K562 (cell line): ENCODE measurements at regions not wholly inside any gene's neighbourhood (a gene's known extent, or its start where the extent isn't known, plus 50 kb on each side); places are given as distances from the start of the nearest gene placed in this dataset.

Experiments used
- ATAC-seq: fragments of 200-7000 bp; cut with Tn5 transposase; 3 replicates; pipeline ENCODE4 v1.9.1; 2020; ENCODE audit warnings: moderate library complexity
- BruUV-seq: library from RNA; stranded (reverse); fragments of 400-500 nt; replicated peaks from 2 replicates; lab custom pipeline; 2021; lab: Mats Ljungman, UMichigan
- CTCF ChIA-PET: fragments of 300-600 bp; formaldehyde crosslinking; extraction: SDS; loops from one replicate; lab custom pipeline; 2021; ENCODE audit warnings: low intra/inter-chr PET ratio; lab: Yijun Ruan, JAX
- POLR2A ChIA-PET: fragments of 300-600, 350-650 bp; sonication (Branson Sonifier 250); formaldehyde crosslinking; extraction: SDS; loops from one replicate; lab custom pipeline; 2021; ENCODE audit warnings: antibody characterized with exemption, inconsistent platforms; lab: Yijun Ruan, JAX
- DNase-seq, 4 experiments: peaks; one replicate each; pipeline versions ENCODE4 v3.0.0 to v3.0.0-alpha.2; 2011 to 2018; ENCODE audit warnings: low spot score in 3 of 4, mixed read lengths in 3 of 4; ENCODE audit errors: extremely low read depth in 1 of 4
- FAIRE-seq: peaks from 2 replicates; lab custom pipeline; 2011; peaks lifted over from hg19 to GRCh38; lab: Jason Lieb, UNC
- H2AFZ ChIP-seq: 2 replicates; pipeline ENCODE4 v1.6.0; 2011; ENCODE audit warnings: low read depth, low read length, control low read depth, inconsistent platforms
- H3K27ac ChIP-seq: fragments of 200-600 bp; 3 replicates; pipeline ENCODE4 v1.8.0; 2011; ENCODE audit warnings: low read depth, mild to moderate bottlenecking, control low read depth, inconsistent platforms, low read length, moderate library complexity, mixed read lengths; ENCODE audit errors: extremely low read depth
- H3K27me3 ChIP-seq, 2 experiments: fragments of 300-600 bp in 1 of 2; 2 replicates in 1 of 2; 3 replicates in 1 of 2; pipeline versions ENCODE4 v1.6.0 to v1.8.0; 2011; ENCODE audit warnings: inconsistent platforms in 2 of 2, low read length in 2 of 2, mild to moderate bottlenecking in 1 of 2, mixed read lengths in 1 of 2, moderate library complexity in 1 of 2; ENCODE audit not compliant: control insufficient read depth in 2 of 2, insufficient read depth in 2 of 2
- H3K36me3 ChIP-seq: fragments of 300-600 bp; 3 replicates; pipeline ENCODE4 v1.8.0; 2011; ENCODE audit warnings: mild to moderate bottlenecking, low read length, inconsistent platforms; ENCODE audit not compliant: control insufficient read depth, insufficient read depth
- H3K4me1 ChIP-seq, 2 experiments: fragments of 200-600 bp in 1 of 2; replicated peaks in 1 of 2; 2 replicates in 1 of 2; 3 replicates in 1 of 2; pipeline versions ENCODE4 v1.5.1 to v1.8.0; 2011; ENCODE audit warnings: inconsistent platforms in 2 of 2, low read length in 2 of 2, mild to moderate bottlenecking in 1 of 2, mixed read lengths in 1 of 2, moderate library complexity in 1 of 2; ENCODE audit not compliant: control insufficient read depth in 2 of 2, insufficient read depth in 2 of 2
- H3K4me2 ChIP-seq: 2 replicates; pipeline ENCODE4 v1.6.1; 2011; ENCODE audit warnings: low read length, control low read depth, inconsistent platforms, mixed read lengths; ENCODE audit not compliant: insufficient read depth
- H3K4me3 ChIP-seq: fragments of 200-600 bp; sonication (generic), shearing (Covaris generic); 2 replicates; pipeline ENCODE4 v1.5.1; 2016; ENCODE audit warnings: control low read depth, inconsistent platforms
- H3K79me2 ChIP-seq: fragments of 200-600 bp; 3 replicates; pipeline ENCODE4 v1.8.0; 2011; ENCODE audit warnings: low read length, inconsistent platforms; ENCODE audit not compliant: control insufficient read depth, insufficient read depth
- H3K9ac ChIP-seq, 2 experiments: 2 replicates each; pipeline versions ENCODE4 v1.6.0 to v1.6.1; 2011; ENCODE audit warnings: low read depth in 2 of 2, low read length in 2 of 2, control low read depth in 1 of 2, inconsistent platforms in 1 of 2, mild to moderate bottlenecking in 1 of 2, mixed read lengths in 1 of 2; ENCODE audit not compliant: insufficient read depth in 1 of 2
- H3K9me1 ChIP-seq: one replicate; pipeline ENCODE4 v1.6.0; 2011; ENCODE audit warnings: inconsistent platforms, mild to moderate bottlenecking, low read length, moderate library complexity; ENCODE audit not compliant: control insufficient read depth, insufficient read depth
- H3K9me3 ChIP-seq: replicated peaks from 2 replicates; pipeline ENCODE4 v1.5.1; 2011; ENCODE audit warnings: low read depth, low read length, inconsistent platforms; ENCODE audit not compliant: control insufficient read depth, insufficient read depth
- H4K20me1 ChIP-seq: replicated peaks from 2 replicates; pipeline ENCODE4 v1.6.1; 2011; ENCODE audit warnings: low read length, inconsistent platforms, mixed read lengths; ENCODE audit not compliant: control insufficient read depth, insufficient read depth
- HEY1 ChIP-seq: fragments of 250-450 bp; sonication (Bioruptor Pico); IDR thresholded peaks from 2 replicates; pipeline ENCODE4 v1.5.0; 2020; ENCODE audit warnings: mild to moderate bottlenecking, moderate library complexity, borderline replicate concordance
- MIER1 ChIP-seq: fragments of 450-650 bp; IDR thresholded peaks from 2 replicates; pipeline ENCODE4 v1.6.1; 2016; ENCODE audit warnings: antibody characterized with exemption, mild to moderate bottlenecking, low read depth
- ZC3H4 ChIP-seq: sonication (generic); formaldehyde crosslinking; IDR thresholded peaks from 2 replicates; pipeline ENCODE4 v1.9.0; 2021; ENCODE audit warnings: missing genetic modification reagents, borderline replicate concordance
- ZNF134 ChIP-seq: fragments of 250-450 bp; sonication (Bioruptor Pico); conservative IDR thresholded peaks from 2 replicates; pipeline ENCODE4 v1.4.0; 2020
- ZNF436 ChIP-seq: fragments of 250-450, 450-650 bp; sonication (Bioruptor Pico); formaldehyde crosslinking; IDR thresholded peaks from 2 replicates; pipeline ENCODE4 v1.7.0; 2020; ENCODE audit warnings: mild to moderate bottlenecking
- WGBS: fragments of 100-300 bp; shearing (Covaris generic); methylation state at CpG from one replicate; pipeline ENCODE4 v1.1.6; 2016; ENCODE audit warnings: low coverage, mixed read lengths; ENCODE audit not compliant: insufficient coverage; ENCODE audit errors: missing lambda C conversion rate; 5-methylcytosine and 5-hydroxymethylcytosine counted together
- in situ Hi-C: fragments of 300-500 bp; cut with MboI; formaldehyde crosslinking; loops from 4 replicates; pipeline ENCODE4 v1.15.0; 2018; ENCODE audit warnings: inconsistent platforms, mixed read lengths
- intact Hi-C: fragments of 100-400 bp; cut with micrococcal nuclease; formaldehyde crosslinking; loops from 2 replicates; pipeline ENCODE4 v1.14.2; 2022
- TF ChIP-seq, protein P1 (sequence below): fragments of 450-650 bp; formaldehyde crosslinking; IDR thresholded peaks from 2 replicates; pipeline ENCODE4 v1.4.0; 2020; ENCODE audit warnings: mild to moderate bottlenecking, mixed read lengths
- TF ChIP-seq, protein P2 (sequence below): fragments of 250-450 bp; sonication (Bioruptor Pico); IDR thresholded peaks from 2 replicates; pipeline ENCODE4 v1.8.0; 2022; ENCODE audit warnings: inconsistent platforms

DNA sequence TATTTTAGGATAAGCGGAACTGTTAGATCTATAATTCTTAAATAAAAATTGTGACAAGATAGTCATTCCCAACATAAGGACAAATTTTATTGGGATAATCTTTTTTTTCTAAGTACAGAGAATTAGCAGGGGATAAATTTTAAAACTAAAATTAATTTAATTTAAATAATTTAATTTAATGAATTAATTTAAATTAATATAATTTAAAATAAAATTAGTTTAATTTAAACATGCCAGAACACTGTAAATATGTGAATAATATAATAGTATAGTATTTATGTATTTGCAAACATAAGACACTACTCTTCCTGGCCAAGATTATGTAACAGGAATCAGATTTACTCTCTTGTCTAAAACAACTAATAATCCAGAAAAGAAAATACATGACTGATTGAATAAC, 1055.9 kb downstream of the PDHA2 start:
- in situ Hi-C loops, result no loop called here
- H3K9me3 ChIP-seq, result no peaks in the 10 kb centered on the region
- H2AFZ ChIP-seq, result no peak overlapping the region
- H3K27me3 ChIP-seq, result no peaks in the 10 kb centered on the region
- intact Hi-C loops, result no loop called here
- ChIA-PET POLR2A (no interaction called here), CTCF (no interaction called here)
- no peak for DNase-seq
- H3K4me3 ChIP-seq, result no peak overlapping the region
- no peak overlapping the region for H3K27ac ChIP-seq
- no TSS peak for BruUV-seq
- H3K79me2 ChIP-seq, result no peaks in the 10 kb centered on the region
- H3K36me3 ChIP-seq, result no peaks in the 10 kb centered on the region
- H3K9me1 ChIP-seq, result no peaks in the 10 kb centered on the region
- FAIRE-seq, result no peak
- no peak for TF ChIP-seq HEY1 (CRISPR knock-in tag)
- TF ChIP-seq MIER1, result no peak
- TF ChIP-seq ZNF134, result no peak
- TF ChIP-seq, protein P1, sequence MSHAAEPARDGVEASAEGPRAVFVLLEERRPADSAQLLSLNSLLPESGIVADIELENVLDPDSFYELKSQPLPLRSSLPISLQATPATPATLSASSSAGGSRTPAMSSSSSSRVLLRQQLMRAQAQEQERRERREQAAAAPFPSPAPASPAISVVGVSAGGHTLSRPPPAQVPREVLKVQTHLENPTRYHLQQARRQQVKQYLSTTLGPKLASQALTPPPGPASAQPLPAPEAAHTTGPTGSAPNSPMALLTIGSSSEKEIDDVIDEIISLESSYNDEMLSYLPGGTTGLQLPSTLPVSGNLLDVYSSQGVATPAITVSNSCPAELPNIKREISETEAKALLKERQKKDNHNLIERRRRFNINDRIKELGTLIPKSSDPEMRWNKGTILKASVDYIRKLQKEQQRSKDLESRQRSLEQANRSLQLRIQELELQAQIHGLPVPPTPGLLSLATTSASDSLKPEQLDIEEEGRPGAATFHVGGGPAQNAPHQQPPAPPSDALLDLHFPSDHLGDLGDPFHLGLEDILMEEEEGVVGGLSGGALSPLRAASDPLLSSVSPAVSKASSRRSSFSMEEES (CRISPR knock-in tag), result no peak
- no peak for TF ChIP-seq ZC3H4 (CRISPR knock-in tag)
- TF ChIP-seq, protein P2, sequence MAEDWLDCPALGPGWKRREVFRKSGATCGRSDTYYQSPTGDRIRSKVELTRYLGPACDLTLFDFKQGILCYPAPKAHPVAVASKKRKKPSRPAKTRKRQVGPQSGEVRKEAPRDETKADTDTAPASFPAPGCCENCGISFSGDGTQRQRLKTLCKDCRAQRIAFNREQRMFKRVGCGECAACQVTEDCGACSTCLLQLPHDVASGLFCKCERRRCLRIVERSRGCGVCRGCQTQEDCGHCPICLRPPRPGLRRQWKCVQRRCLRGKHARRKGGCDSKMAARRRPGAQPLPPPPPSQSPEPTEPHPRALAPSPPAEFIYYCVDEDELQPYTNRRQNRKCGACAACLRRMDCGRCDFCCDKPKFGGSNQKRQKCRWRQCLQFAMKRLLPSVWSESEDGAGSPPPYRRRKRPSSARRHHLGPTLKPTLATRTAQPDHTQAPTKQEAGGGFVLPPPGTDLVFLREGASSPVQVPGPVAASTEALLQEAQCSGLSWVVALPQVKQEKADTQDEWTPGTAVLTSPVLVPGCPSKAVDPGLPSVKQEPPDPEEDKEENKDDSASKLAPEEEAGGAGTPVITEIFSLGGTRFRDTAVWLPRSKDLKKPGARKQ (CRISPR knock-in tag), result no peak
- no peak for TF ChIP-seq ZNF436 (CRISPR knock-in tag)
- H3K4me1 ChIP-seq, result no peaks in the 10 kb centered on the region
- no peaks in the 10 kb centered on the region for H4K20me1 ChIP-seq
- H3K4me2 ChIP-seq, result no peak overlapping the region
- no peak overlapping the region for H3K9ac ChIP-seq
- no peak for ATAC-seq
- 0% methylated on average over 1 of the region's 1 CpG for WGBS
